NB4 (cell line): ENCODE measurements at regions not wholly inside any gene's neighbourhood (a gene's known extent, or its start where the extent isn't known, plus 50 kb on each side); places are given as distances from the start of the nearest gene placed in this dataset.
A peak's percentile ranks its signal among the peaks of the same experiment; 100 is the strongest.
"Not testable (repeated sequence)": the region's sequence is repeated elsewhere in the genome, so short reads cannot be mapped to it uniquely, and the experiment has no call there.

ENCODE experiments used
- CTCF ChIP-seq: IDR thresholded peaks from one replicate; pipeline ENCODE4 v1.5.1; 2012; ENCODE audit warnings: low read depth, low read length
- MYC ChIP-seq: IDR thresholded peaks from 2 replicates; pipeline ENCODE4 v1.6.1; 2011; ENCODE audit warnings: low read depth, low read length
- POLR2A ChIP-seq: IDR thresholded peaks from 2 replicates; pipeline ENCODE4 v1.6.1; 2011; ENCODE audit warnings: mild to moderate bottlenecking; ENCODE audit not compliant: insufficient read length; ENCODE audit errors: extremely low read depth
- TF ChIP-seq, protein P1 (sequence below): IDR thresholded peaks from 2 replicates; pipeline ENCODE4 v1.6.1; 2011; ENCODE audit warnings: low read depth, low read length

GRCh38 chr22:23456666-23457379 is 123.3 kb downstream of the IGLL1 start:
- not testable (repeated sequence) for TF ChIP-seq POLR2A, MYC, CTCF
- TF ChIP-seq, protein P1, sequence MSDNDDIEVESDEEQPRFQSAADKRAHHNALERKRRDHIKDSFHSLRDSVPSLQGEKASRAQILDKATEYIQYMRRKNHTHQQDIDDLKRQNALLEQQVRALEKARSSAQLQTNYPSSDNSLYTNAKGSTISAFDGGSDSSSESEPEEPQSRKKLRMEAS, result 0 out of 2 replicates have a peak, but pooled peaks have one; percentile 23
